CD4-positive, alpha-beta T cell treated with Interleukin-4 for 1 hour (primary cell): ENCODE measurements at regions not wholly inside any gene's neighbourhood (a gene's known extent, or its start where the extent isn't known, plus 50 kb on each side); places are given as distances from the start of the nearest gene placed in this dataset.
A peak's percentile ranks its signal among the peaks of the same experiment; 100 is the strongest.

Experiments used
- DNase-seq, 2 donors: peaks; one replicate each; pipeline ENCODE4 v3.0.0-alpha.2; 2020 to 2022

DNA sequence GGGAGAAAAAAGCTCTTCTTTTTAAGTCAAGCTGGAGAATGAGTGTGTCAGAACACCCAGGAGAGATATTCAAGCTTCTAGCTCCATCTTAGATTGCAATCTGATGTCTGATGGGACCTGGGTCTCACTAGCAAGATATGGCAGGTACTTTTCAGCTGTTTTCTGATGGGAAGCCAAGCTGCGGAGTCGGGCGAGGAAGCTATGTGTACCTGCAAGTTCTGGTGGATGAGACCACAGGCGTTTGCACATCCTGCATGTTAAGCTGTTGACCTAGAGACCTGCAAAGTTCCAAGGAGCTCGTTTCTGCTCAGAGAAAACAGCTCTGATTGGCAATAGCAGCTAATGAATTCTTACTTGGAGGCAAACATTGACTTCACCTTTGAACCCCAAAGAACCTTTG lies 167.3 kb upstream of the GATB start:
- no peak for DNase-seq

DNA sequence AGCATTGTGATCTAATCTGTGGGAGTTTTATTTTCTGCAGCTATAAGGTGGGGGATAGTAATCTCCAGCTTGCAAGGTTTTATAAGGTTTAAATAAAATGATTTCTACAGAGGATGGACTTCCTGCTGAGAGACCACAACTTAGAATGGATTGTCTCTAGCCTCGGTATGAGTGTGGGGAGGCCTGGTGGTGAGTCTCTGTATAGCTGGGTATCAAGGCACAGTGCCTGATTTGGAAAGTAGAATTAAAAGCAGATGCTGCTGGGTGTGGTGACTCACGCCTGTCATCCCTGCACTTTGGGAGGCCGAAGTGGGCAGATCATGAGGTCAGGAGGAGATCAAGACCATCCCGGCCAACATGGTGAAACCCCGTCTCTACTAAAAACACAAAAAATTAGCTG lies 162.0 kb upstream of the GATB start:
- no peak for DNase-seq

DNA sequence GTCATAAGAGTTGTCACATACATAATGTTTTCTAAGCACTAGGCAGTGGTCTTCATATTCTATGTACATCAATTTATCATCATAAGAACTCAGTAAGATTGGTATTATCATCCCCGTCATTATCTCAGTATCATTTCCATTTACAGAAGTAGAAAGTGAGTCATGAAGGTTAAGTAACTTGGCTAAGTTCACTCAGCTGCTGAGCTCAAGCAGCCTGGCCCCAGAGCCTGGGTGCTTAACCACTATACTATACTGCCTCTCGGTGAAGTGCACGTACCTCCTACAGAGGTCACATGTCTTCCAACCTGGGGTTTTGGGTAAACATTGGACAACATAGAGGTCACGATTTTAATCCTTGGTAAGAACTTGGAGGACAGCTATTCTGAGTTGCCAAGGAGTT lies 161.5 kb upstream of the GATB start:
- no peak for DNase-seq

DNA sequence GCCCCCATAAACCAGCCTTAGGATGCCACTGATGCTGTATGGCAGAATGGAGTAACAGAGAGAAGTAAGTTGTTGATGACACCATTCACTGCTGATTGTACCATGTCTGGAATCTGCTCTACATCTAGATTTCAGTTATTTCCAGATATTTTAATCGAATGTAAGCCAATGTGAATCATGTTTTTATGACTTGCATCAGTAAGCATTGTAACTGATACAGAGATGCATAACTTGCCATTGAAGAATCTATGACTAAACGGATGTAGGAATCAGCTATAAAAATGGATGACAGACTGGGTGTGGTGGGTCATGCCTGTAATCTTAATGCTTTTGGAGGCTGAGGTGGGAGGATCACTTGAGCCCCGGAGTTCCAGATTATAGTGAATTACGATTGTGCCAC lies 161.0 kb upstream of the GATB start:
- DNase-seq = no peak

DNA sequence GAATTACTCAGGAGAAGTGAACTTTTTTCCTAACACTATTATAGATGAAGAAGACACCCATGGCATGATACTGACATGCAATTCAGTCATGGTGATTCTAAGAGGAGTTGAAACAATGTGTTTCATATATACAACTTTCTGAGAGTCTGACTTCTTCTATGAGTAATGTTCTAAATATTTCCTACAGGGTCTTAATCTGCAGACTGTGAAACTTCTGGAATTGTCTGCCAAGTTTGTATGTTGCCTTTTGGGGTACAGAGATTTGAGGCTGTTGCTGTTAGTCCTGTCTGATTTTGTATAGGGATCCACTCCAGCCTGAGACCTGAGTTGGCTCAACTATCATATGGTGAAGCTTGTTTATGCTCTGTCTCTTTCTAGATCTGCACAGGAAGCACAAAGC lies 160.6 kb upstream of the GATB start:
- DNase-seq = no peak

DNA sequence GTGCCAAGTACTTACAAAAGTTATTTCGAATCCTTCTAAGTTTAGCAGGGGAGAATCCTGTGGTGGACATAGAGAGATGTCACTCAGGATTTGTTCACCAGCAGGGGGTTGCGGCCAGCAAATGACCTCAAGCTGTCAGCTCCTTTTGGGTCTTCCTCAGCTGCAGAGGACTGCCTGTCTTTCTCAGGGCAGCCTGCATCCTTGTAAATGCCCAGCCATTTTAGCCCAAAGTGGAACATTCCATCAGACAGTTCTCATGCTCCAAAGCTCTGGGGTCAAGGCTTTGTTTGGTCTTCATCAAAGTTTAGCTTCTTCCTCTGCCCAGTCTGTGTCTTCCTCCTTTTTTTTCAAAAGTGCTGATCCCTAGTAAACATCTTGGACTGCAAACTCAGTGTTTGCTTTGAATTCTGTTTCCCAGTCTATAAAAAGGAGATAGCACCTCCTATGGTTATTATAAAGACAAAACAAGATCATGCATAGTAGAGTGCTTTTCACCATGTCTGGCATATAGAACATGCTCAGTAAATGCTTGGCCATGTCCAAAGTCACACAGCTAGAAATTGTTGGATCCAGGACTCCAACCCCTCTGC lies 156.4 kb upstream of the GATB start:
- DNase-seq = no peak

DNA sequence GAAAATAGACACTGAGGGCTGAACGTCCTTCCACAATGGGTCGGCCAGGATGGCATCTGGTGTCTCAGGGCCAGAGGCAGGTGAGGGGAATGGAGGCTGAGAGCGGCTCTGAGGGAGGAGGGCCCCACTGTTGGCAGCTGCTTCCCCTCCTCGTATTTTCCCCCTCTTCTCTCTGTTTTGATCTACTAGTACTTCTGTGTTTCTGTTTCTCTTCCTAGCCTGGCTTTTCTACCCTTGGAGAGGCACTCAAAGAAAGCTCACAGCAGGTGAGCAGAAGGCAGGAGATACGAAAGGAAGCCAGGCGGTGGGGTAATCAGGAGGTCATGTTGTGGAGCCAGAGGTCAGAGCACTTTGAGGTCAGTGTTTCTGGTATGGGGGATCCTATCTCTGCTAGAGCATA lies 151.8 kb upstream of the GATB start:
- DNase-seq = no peak

DNA sequence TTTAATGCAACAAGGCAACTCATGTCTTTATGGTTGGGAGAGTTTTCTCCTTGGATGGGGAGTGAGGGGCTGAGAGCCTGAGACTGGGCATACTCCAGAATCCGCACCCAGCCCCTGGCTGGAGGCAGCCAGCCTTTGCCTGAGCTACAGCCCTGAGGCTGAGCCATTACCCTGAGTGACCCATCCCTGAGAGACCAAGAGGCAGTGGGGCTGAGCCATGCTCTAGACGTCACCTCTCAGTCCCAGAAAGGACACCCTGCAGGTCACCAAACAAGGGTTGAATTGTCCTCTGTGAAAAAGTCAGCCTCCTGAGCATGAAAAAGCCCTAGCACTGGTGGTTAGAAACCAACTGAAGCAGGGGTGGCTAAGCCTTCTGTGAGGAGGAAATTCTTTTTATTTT lies 151.2 kb upstream of the GATB start:
- DNase-seq = no peak

DNA sequence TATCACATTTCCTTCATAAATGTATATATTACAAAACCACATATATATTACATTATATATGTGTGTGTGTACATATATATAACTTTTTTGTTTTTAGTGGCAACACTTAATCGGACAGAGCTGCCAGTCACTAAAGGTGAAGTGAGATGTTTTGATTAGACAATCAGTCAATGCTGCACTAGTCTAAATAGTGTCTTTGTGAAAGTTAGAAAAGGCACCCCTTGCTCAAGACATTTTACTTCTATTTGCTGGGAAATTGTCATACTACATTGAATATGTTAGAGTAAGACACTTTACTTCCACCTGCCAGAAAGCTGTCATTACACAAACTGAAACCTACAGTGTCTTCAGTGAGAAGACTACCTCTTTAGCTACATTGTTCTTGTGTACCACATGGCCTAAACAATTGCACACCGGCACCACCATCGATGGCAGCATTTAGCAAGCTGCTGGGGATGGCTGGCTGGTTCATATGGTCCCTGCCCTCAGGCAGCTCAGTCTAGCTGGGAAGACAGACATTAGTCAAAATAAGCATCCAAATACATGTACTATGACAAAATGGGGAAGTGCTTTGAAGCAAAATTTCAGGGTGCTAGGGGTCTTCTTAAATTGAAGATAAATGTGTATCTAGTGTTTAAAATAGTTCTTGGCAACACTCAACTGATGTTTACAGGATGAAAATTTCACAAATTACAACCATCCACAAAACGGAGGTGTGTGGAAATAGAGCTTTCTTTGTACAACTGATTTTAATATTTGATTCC lies 148.1 kb upstream of the GATB start:
- DNase-seq = no peak

DNA sequence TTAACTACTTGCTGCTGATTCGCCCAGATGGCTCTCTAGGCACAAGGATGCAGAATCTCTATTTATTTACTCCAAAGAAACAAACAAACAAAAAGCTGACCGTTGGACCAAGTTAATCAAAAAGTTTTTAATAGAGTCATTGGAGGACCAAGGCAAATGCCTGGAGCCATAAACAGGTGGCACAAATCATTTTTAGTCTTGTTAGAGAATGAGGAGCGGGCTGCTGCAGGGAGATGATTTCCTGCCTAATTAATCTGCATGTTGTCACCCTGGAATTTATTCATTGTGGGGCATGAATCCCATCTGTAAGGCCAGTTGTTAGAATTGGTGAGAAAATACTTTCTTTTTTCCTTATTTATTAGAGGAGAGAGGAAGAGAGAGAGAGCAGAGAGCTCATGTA lies 147.4 kb upstream of the GATB start:
- DNase-seq = no peak

DNA sequence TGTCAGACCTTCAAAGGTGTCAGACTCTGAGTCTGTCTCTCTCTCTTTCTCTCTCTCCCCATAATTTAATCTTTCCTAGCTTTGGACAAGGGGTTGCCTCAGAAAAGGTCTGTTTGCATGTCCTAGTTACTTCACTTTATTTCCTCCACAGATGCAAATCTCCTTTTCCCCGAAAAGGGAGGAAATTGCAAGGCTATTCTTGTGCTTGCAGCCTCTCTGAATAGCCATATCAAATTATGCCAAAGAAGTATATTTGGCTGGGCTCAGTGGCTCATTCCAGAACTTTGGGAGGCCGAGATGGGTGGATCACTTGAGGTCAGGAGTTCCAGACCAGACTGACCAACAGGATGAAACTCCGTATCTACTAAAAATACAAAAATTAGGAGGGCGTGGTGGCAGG lies 145.6 kb upstream of the GATB start:
- no peak for DNase-seq

DNA sequence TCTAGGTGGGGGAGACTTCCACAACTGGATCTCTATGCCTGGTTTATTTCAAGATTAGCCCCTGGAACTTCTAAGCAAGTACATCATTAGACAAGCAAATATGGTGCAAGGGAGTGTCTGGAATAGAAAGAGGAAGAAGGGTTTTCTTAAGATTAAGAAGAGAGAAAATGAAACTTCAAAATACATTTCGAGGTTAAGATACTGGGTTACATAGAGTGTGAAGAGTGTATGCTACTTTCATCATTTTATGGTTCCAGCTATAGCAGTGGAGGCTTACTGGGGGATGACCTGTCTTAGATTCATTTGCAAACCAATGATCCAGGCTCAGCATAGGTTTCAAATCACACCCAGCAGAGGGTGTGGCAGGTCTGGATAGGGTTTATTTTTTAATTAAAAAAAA lies 144.4 kb upstream of the GATB start:
- no peak for DNase-seq

DNA sequence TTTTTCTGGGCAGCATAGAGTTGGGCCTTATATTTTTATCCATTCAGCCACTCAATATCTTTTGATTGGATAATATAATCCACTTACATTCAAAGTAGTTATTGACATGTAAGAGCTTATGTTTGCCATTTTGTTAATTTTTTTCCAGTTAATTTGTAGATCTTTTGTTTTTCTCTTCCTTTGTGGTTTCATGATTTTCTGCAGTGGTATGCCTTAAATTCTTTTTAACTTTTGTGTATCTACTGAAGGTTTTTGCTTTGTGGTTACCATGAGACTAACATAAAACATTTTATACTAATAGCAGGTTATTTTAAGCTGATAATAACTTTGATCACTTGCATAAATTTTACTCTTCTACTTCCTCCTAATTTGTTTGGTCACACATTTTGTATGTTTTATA lies 140.8 kb upstream of the GATB start:
- DNase-seq = no peak

DNA sequence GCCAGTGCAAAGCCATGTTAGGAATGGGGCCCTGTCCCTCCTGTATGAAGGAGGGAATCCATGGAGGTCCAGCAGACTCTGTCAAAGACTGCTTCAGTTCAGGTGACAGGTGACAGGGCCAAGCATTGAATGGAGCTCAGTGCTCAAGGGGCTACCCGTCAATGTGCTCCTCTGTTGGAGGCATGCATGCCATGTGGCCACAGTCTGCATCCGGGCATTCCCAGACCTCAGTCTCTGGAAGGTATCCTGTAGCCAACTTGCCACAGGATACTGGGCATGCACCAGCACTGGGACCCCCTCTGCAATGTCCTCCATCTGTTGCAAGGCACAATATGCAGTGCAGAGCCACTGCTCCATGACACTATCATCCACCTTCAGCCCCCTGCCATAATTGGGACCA lies 136.1 kb upstream of the GATB start:
- DNase-seq = no peak

DNA sequence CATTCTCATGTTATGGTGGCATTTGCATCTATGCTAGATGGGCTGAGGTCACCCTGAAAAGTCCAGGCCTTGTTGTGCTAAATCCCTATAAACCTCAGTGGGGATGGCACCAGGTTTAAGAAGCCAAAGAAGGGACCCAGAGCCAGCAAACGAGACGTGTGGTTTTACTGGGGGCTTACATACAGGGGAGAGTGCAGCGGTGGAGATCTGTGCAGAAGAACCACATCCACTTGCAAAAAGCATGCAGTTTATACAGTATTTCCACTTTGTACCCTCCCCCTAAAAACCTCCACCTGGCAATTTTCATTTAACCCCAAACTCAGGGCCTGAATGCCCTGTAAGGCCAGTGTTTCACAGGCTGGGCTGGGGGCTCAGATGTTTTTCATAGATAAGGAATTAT lies 134.9 kb upstream of the GATB start:
- DNase-seq = no peak

DNA sequence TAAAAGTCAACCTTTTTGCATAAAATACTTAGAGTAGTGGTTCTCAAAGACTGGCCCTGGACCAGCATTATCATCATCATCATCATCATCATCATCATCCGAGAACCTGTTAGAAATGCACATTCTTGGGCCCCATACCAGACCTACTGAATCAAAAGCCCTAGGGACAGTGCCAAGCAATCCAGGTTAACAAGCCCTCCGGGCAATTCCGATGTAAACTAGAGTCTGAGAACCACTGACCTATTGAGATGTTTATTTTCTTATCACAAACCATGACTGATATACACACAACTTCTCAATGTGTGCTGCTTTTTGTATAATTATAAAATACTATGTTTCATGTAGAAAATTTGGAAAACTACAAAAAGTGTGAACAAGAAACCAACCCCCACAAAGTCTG lies 133.4 kb upstream of the GATB start:
- no peak for DNase-seq

DNA sequence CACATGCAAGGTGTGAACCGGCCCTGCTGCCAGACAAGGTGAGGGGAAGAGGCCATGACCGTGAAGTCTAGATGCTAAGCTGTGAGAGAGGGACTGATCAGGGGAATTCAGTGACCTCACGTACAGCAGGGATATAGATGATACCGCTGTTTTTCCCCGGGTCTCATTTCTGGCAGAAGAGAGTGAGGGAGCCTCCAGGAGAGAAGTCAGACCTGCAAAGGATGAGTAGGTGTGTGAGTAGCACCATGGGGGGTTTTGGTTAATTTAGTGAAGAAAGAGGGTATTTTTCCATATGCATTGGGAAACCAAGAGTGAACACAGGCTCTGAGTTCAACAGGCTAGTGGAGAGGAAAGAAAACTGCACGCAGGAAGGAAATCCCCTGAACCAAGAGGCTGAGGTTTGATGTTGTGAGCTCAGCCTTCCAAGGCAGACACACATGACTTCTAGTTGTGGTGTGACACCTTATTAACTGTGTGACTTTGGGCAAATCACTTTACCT lies 127.6 kb upstream of the GATB start:
- DNase-seq = peak in 1 of 2 donors; percentile 14

DNA sequence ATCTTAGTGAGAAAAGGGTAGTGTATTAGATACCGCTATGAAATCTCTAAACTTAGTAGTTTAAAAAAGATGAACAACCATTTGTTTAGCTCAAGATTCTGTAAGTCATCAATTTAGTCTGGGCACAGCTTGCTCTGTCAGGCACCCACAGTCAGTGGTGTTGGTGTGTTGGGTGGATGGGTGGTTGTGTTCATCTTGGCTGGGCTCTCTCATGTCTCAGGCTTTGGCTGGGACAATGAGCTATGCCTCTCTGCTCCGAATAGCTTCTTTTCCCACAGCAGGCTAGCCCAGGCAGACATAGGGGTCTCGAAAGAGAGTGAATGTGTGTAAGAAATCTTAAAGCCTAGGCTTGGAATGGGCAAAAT lies 127.0 kb upstream of the GATB start:
- DNase-seq = no peak

DNA sequence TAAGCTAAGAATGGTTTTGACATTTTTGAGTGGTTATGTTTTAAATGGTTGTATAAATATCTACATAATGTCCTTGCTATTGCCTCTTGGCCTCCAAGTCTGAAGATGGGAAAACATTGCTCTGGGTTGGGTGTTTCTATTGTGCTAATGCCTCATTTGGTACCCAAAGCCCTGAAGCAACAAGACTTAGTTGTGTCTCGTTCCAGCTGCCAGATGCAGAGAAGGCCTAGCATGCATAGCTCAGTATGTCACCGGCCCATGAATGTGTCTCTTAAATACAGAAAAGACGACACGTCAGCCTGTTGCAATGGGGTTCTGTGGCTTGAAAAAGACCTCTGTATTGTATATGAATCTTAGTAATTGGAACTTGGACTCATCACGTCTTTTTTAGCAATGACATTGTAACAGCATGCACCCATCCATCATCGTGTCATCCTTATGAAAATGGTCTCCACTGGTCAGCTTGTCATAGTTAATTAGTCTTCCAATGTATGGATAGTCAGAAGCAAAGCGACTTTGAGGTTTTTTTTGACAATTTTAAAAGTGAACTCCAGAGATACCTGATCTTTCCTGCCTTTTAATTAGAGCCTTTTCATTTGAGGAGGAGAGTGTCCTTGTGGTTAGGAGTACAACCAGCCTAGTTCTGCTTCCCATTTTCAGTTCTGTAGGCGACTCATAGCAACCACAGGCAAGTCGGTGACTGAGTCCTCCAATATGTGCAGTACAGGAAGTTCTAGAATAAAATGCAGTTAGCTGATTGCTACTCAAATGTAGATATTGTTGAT lies 126.4 kb upstream of the GATB start:
- DNase-seq = peak in 1 of 2 donors; percentile 16

DNA sequence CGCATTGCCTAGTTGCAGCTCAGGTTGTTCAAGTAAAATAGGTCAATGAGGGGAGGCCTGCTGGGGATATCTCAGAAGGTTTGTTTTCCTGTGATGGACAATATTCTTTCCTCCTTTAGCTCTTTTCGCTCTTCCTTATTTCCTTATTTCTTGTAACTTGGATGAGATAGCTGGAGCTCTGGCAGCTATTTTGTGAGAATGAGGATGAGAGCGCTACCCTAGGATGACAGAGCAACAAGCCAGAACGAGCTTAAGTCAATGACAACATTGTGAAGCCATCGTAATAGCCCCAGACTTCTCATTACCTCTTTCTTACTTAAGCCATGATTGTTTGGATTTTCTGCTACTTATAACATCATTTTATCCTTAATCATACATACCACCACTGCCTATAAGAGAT lies 124.3 kb upstream of the GATB start:
- no peak for DNase-seq

DNA sequence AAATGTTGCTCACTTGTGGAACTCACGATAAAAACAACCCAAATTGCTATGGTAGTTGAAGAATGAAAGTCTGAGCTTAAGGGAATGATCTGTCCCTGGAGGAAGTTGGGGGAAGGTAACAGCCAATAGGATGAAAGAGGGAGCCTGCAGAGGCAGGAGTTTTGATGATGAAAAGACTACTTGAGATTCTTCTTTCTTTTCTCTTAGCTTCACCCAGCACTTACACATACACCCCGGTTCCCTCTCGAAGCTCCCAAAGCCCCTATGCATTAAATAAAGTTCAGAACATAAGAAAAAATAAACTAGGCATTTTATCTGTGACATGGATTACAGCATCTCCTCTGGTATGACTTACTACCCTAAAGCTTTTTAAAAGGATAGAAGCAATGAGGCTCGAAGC lies 122.9 kb upstream of the GATB start:
- no peak for DNase-seq

DNA sequence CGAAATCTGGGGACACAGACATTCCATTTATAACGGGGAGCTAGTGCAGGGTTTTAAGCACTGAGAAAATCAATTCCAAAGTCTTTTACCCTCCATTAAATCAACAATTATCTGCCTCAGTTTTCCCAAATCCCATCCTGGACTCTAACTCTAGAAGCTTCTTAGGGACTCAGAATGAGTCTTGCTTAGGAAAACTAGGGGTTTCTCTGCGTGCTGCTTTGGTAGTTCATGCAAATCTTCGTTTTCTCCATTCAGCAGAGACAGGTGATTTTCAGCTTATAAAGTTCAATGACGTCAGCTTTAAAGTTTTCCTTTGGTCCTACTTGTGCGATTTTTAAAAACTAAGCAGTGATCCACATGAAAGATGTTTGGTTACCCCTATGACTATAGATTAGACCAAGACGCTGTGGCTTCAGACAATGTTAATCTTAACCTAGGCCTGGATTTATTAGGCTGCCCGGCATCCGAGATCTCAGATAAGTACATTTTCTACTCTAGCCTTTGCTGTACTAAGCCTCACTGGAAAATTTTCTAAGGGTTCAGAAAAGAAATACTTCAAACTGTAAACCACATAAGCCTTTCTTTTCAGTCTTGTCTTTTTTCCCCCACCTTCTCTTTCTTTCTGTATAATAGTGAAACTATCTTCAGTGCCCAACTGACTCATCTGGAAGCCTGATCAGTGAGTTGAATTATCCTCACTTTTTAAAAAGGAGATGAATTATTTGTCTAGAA lies 121.4 kb upstream of the GATB start:
- no peak for DNase-seq

DNA sequence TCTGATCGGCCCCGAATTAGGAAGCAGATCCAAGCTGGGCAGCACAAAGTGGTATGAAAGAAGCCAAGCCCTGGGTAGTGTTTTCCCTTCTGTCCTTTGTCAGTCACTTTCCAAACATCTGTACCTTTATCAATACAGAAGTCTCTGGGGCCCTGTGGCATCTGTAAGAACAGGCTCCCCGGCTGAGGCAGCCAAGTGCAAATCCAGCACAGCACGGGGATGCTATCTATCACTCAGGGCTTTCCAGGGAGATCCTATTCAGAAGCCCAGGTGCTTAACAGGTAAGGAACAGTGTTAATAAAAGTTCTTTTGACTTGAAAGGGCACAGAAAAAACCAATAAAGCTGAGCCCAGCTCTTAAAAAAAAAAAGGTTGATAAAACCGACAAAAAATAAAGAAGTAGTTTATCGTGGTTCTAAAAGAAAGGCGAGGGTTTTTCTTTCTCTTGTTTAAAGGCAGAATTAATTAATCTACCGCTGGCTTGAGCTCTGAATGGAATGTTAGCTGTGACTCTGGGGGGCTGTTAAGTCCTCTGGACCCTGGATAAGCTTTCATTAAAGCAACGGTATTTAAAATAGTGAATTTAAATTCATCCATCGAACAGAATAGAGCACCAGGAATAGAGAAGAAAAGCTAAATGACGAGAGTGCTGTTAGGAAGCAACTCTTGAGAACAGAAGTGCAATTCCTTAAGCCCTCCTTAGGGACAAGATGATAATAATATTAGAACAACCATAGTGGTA lies 119.1 kb upstream of the GATB start:
- no peak for DNase-seq
